GM10248 (cell line): ENCODE measurements at regions not wholly inside any gene's neighbourhood (a gene's known extent, or its start where the extent isn't known, plus 50 kb on each side); places are given as distances from the start of the nearest gene placed in this dataset.

Source experiments
- CTCF ChIA-PET: fragments of 300-600 bp; sonication (Branson Sonifier 250); formaldehyde crosslinking; extraction: SDS; loops from one replicate; lab custom pipeline; 2021; ENCODE audit warnings: antibody characterized with exemption; lab: Yijun Ruan, JAX
- POLR2A ChIA-PET: fragments of 350-650 bp; sonication (Branson Sonifier 250); formaldehyde crosslinking; extraction: SDS; loops from one replicate; lab custom pipeline; 2020; ENCODE audit warnings: antibody characterized with exemption; lab: Yijun Ruan, JAX
- DNase-seq: peaks from one replicate; pipeline ENCODE4 v3.0.0; 2012; ENCODE audit errors: extremely low spot score
- CTCF ChIP-seq: IDR thresholded peaks from 2 replicates; pipeline ENCODE4 v1.5.1; 2012; ENCODE audit warnings: mild to moderate bottlenecking, low read depth; ENCODE audit errors: extremely low read depth, missing control alignments, control extremely low read depth

- TF ChIP-seq CTCF: no peak
- ChIA-PET CTCF (interaction anchor here (0.7 kb wide), 1 partner anchor 11 kb away, joined by 3 read pairs; no protein-coding TSS in a partner anchor), POLR2A (no interaction called here)
- DNase-seq: no peak
Measured at GRCh38 chr18:38046651-38047050, 481.1 kb upstream of the CELF4 start.

DNA sequence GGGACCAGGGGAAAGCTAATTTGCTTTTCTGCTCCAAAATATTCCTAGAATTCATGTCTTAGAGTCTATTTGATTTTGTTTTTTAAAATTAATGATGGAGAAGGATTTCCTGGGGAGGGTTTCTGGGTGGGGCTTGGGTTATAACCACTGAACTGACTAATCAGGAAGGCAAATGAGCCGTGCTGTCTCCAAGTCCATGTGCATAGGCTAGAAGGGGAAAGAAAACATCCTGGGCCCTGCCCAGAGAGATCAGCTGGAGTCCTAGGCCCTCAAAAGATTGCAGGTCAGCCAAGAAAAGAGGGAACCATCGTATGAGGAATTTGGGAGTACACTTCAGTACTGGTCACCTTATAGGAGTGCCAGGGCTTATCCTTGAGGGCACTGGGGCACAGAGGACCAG is 480.2 kb upstream of the CELF4 start:
- ChIA-PET POLR2A (no interaction called here), CTCF (interaction anchor here (0.7 kb wide), 1 partner anchor 10 kb away, joined by 3 read pairs; no protein-coding TSS in a partner anchor)
- no peak for TF ChIP-seq CTCF
- no peak for DNase-seq

- no peak for TF ChIP-seq CTCF
- no peak for DNase-seq
- POLR2A ChIA-PET: no interaction called here
- CTCF ChIA-PET: interaction anchor here (1.3 kb wide), 1 partner anchor 8 kb away, joined by 3 read pairs; no protein-coding TSS in a partner anchor
Measured at GRCh38 chr18:38042211-38042890, 476.8 kb upstream of the CELF4 start.

- CTCF ChIA-PET: no interaction called here
- no peak for TF ChIP-seq CTCF
- POLR2A ChIA-PET: no interaction called here
- DNase-seq: no peak
Measured at GRCh38 chr18:38038242-38038641, 472.6 kb upstream of the CELF4 start.

- ChIA-PET CTCF (interaction anchor here (1.0 kb wide), 1 partner anchor 11 kb away, joined by 3 read pairs; no protein-coding TSS in a partner anchor), POLR2A (no interaction called here)
- DNase-seq: no peak
- no peak for TF ChIP-seq CTCF
Measured at GRCh38 chr18:38035193-38035592, 469.6 kb upstream of the CELF4 start.

DNA sequence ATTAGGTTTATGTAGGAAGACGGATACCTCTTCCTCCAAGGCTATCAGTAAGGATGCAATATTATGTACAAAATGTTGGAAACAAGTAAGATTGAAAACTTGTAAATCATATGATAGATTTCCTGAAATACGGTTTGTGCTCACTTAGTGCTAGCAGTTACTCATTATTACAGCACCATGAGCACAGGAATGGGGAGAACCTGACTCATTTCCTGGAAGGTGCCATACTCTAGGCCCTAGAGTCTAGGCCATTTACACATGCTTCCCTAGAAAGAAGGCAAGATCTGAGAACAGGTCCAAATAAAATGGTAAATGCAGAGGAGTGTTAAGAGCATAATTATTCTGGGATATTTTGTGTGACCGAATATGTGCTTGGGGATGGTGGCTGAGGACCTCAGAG is 467.7 kb upstream of the CELF4 start:
- no peak for TF ChIP-seq CTCF
- ChIA-PET CTCF (interaction anchor here (1.3 kb wide), 1 partner anchor 13 kb away, joined by 4 read pairs; no protein-coding TSS in a partner anchor), POLR2A (no interaction called here)
- DNase-seq: no peak
